Caki2 (cell line): ENCODE measurements at regions not wholly inside any gene's neighbourhood (a gene's known extent, or its start where the extent isn't known, plus 50 kb on each side); places are given as distances from the start of the nearest gene placed in this dataset.

Experiments
- DNase-seq: peaks from one replicate; pipeline ENCODE4 v3.0.0-alpha.2; 2015; ENCODE audit warnings: low read depth
- in situ Hi-C: cut with HindIII; loops from 2 replicates; pipeline ENCODE4 v1.10.0; 2016; ENCODE audit warnings: low sequenced_read_pairs, low pct_unique_long_range_greater_than_20kb, mixed read lengths

DNA sequence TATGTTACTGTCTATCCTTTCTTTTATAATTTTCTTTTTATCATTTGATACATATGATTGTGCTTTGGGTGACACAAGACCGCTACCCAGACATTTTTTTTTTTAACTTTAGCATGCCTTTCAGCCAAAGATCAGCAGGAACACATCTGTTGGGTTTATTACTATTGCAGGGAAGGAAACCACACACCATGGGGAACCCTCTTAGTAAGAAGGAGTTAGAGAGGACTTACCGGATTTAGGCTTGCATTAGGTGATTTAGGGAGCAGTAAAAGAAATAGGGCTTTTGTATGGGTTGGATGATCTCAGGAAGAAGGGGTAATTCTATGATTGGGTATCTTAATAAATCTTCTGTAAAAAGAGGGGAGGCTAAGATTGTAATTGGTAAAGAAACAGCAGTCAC, 138.2 kb downstream of the SNX18 start:
- in situ Hi-C loops = no loop called here
- no peak for DNase-seq

DNA sequence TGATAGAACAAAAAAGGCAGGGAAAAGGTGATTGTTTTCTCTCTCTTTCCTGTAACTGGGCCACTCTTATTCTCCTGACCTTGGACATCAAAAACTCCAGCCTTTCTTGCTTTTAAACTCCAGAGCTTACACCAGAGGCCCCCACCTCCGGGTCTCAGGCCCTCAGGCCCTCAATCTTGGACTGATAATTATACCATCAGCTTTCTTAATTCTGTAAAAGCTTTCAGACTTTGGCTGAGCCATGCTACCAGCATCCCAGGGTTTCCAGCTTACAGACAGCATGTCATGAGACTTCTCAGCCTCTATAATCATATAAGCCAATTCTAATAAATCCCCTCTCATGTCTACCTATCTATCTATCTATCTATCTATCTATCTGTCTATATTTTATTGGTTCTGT, 137.7 kb downstream of the SNX18 start:
- DNase-seq = no peak

DNA sequence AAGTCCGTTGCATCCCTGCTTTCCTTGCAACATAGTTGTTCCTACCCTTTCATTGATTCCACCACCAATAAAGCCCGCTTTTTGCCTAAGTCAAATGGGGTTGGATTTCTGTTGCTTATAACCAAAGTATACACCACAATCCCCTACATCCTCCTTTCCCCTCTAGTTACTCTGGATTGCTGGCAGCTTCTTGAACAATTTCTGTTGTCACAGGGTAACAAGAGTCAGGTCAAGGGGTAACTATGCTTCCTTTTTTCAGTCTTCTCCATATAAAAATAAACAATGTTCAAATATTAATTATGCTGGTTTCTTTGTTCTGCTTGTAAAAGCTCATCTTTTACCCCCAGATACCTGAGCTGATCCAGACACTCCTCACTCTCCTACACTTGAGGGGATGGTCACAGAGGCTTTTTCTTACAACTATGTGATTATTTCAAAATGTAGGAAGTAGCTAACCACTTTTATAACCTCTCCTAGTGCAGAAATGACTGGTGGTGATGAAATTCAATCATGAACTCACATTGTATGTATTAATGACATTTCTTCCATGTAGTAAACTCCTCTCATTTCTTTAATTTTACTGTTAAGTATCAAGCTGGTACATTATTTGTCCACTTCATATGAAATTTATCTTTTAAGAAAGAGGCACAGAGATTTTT, 136.5 kb downstream of the SNX18 start:
- in situ Hi-C loops = no loop called here
- DNase-seq = no peak

More for the DNA sequence above, 137.7 kb downstream of the SNX18 start:
- in situ Hi-C loops = no loop called here

GRCh38 chr5:54651482-54652076, 134.0 kb downstream of the SNX18 start:
- no peak for DNase-seq
- in situ Hi-C loops = no loop called here

- in situ Hi-C loops = no loop called here
- no peak for DNase-seq
These were observed 131.5 kb downstream of the SNX18 start for GRCh38 chr5:54649041-54649504.

DNA sequence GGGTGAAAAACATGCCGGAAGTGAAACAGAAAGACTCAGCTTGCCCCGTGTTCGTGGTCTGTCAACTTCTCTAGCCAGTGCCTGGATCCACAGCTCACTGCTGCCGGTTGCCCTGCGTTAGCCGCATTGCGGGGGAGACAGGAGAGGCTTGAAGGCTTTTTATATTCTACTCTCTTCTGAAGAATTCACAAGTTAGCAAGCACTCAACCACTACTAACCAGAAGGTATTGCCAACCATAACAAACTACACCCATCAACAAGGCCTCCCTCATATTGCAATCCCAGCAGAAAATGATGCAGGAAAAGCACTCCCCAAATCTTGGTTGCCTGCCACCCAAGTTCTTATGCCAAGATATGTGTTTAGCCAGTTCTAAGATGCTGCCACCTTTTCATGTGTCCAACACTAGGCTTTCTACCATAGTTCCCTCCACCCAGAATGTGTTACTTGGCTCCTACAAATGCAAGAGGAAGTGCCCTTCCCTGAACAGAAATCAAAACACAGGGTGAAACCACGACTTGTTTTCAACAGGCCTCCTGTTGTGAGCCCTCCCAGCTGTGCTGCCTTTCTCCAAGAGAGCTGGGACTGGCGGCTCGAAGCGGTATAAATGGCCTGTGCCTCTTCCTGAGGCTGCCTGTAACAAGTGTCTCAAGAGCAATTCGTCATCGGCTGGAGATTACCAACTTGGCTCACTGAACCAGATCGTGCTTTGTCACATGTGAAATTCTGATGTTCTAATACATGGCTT, 129.0 kb downstream of the SNX18 start:
- in situ Hi-C loops = no loop called here
- DNase-seq = peak; percentile 79

DNA sequence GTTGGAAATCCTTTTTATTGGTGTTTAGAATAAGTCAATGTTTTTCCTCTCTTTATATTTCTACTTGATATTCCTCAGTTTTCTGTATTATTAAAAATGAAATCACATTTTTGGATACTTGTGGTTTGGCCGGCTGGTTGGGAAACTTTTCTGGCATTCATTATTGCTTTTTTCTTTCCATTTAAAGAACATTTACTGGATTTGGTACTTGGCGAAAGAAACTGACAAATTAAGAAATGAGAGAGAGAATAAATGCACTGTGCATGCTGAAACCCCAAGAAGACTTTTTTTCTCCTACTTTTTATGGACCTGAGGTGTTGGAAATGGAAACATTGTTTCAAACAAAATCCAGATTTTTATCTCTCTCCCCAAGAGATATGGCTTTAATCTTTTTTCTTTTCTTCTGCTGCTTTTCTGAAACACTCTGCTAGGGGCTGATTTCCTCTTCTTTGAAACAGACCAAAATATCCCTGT, 128.4 kb downstream of the SNX18 start:
- in situ Hi-C loops = no loop called here
- no peak for DNase-seq

GRCh38 chr5:54644226-54644625, 126.7 kb downstream of the SNX18 start:
- in situ Hi-C loops = no loop called here
- peak; percentile 33 for DNase-seq

GRCh38 chr5:54643685-54644106, 126.1 kb downstream of the SNX18 start:
- in situ Hi-C loops = no loop called here
- DNase-seq = peak; percentile 56

DNA sequence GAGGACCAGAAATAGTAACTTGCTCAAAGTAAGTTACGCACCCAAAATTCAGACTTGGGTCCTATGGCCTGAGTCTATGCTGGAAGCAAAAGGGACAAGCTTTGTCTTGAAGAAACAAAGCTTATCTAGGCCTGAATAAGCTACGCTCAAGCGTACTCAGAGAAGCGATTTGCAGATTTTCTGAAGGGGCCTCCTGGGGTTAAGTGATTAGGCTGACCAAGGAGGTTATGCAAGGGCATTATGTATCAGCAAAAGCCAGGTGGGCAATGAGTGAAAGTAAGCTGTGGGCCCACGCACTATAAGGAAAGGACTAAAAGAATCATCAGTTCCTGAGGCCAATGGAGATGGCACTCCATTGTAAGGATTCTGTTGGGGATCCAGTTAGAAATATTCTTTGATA, 122.1 kb downstream of the SNX18 start:
- in situ Hi-C loops = no loop called here
- DNase-seq = no peak

DNA sequence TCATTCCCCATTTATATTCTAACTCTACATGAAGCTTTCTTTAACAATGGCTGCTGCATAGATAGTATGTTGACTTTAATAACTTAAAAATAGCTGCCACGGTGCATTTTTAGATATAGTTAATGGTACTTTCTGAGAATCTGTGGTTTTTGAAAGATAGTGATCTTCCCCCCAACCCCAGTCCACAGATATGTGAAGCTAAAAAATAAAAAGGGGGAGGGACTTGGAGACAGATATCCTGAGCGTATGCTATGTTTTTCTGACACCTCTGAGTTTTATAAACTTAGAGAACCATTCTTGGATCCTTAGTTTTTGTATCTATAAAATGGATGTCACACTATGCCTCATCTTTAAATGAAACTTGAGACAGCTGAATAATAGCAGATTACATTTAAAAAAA, 120.5 kb downstream of the SNX18 start:
- in situ Hi-C loops = no loop called here

DNA sequence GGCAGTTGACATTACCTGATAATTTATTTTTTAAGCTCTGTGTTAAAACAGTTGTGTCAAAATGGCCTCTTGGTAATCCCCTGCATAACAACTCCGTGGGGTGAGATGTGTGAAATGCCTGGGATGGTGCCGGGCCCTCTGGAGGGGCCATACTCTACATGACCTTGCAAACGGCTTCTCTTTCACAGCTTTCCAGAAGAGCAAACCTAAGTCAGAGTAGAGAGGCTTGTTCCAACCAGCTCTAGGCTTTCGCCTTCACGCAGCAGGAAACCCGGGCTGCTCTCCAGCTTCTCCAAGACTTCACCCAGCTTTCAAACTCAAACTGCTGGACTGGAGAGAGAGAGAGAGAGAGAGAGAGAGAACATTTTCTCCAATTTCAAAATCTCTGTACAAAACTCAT, 120.1 kb downstream of the SNX18 start:
- in situ Hi-C loops = no loop called here
- DNase-seq = no peak

More for the DNA sequence above, 120.5 kb downstream of the SNX18 start:
- no peak for DNase-seq

GRCh38 chr5:54634089-54634488, 116.5 kb downstream of the SNX18 start:
- DNase-seq = no peak
- in situ Hi-C loops = no loop called here

GRCh38 chr5:54632131-54632701, 114.7 kb downstream of the SNX18 start:
- no peak for DNase-seq
- in situ Hi-C loops = no loop called here

DNA sequence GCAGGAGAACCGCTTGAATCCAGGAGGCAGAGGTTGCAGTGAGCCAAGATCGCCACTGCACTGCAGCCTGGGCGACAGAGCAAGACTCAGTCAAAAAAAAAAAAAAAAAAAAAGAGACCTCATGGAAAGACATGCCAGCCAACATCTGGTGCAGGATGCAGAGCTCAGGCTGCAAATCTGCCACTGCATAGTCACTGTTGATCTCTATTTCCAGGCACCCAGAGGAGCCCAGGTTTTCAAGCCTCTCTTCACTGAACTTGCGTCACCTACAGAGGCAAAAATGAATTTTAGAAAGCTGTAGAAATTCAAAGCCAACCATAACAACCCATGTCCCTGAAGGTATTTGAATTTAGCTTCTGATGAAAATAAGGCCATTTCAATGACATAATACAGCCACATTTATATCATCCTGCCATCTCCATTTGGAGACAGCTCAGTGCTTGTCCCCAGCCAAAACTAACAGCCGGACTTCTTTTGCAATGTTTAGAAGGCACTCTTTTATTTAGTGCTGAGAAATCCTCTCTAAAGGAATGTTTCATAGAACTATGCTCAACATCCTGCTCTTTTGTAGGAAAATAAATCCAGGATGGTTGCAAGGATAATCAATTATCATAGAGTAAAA, 113.3 kb downstream of the SNX18 start:
- no peak for DNase-seq
- in situ Hi-C loops = no loop called here

- in situ Hi-C loops = no loop called here
These were observed 111.6 kb downstream of the SNX18 start for GRCh38 chr5:54629115-54629514.

DNA sequence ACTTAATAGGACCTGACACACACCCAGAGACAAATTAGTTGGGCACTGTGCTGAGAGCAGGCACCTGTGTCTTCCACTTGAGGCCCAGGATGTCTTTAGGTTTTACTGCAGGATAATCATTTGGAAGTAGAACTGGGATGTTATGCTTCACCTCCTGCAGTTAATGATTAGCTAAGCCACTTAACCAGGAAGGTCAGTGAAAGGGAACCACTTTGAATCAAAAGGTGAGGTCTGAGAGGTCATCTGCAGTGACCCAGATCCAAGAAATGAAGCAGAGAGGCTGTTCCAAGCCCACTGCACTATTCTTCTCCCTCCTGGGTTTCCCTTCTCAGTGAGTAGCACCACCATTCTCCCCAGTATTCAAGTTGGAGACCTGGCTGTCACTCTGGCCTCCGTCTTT, 110.5 kb downstream of the SNX18 start:
- peak; percentile 64 for DNase-seq

More at GRCh38 chr5:54629115-54629514, 111.6 kb downstream of the SNX18 start:
- no peak for DNase-seq

DNA sequence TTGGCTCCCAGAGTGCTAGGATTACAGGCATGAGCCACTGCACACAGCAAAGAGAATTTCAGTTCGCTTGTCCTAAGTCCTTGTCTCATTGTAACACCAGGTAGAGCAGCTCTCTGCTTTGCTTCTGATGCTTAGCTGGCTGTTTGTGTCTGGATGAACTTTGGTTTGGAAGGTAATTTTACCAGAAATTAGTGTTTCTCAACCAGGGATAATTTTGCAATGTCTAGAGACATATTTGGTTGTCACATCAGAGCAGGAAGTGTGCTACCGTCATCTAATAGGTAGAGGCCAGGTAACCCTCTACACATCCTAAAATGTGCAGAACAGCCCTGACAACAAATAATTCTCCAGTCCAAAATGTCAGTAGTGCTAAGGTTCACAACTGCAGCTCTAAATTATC, 108.8 kb downstream of the SNX18 start:
- no peak for DNase-seq
- in situ Hi-C loops = no loop called here

More for the DNA sequence above, 110.5 kb downstream of the SNX18 start:
- in situ Hi-C loops = no loop called here
